ENCODE measurements at regions not wholly inside any gene's neighbourhood (a gene's known extent, or its start where the extent isn't known, plus 50 kb on each side); places are given as distances from the start of the nearest gene placed in this dataset.

- TF ChIP-seq CTCF (IDR thresholded peaks at IDR 0.05) (no peak), POLR2A (IDR thresholded peaks at IDR 0.05) (no peak)
Measured at GRCh38 chr7:32427769-32428291, 62.4 kb downstream of the LSM5 start.

Data from lower leg skin (tissue), 3 donors.